ENCODE measurements at regions not wholly inside any gene's neighbourhood (a gene's known extent, or its start where the extent isn't known, plus 50 kb on each side); places are given as distances from the start of the nearest gene placed in this dataset.
"Not testable (repeated sequence)": the region's sequence is repeated elsewhere in the genome, so short reads cannot be mapped to it uniquely, and the experiment has no call there.

DNA sequence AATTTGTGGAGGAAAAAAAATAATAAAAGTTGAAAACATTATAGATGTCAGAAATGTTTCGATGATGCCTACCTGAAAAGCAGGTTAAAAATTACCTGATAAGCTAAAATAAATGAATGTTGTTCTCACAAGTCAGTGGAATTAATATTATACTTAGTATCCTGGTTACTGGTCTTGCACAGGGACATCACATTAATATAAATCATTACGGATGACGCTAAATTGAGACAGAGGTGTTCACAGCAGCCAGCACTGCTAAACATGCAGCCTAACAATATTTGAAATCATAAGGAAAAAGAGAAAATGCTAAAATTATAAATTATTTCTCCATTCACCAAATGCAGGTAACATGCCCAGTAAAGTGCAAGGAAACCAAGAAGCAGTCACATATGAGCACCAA, 1130.0 kb downstream of the STPG2 start:
- no peak for DNase-seq

DNA sequence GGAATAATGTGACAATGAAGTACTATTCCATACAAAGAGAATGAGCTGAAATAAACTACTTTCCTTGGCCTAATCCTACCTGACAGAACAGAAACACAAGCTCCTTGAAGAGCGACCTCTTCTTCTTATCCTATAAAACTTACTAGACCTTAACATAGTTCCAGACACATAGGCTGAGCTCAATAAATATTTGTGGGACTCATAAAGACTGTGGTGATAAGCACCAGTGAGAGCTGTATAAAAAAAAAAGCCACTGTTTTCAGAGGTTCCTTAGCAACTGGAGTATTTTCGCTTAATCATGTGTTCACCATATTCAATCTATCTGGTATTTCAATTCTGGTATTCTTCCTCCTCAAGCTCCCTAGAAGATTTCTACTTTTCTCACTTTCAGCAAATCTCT, 1129.6 kb downstream of the STPG2 start:
- DNase-seq: no peak

GRCh38 chr4:97015301-97015700, 1128.0 kb downstream of the STPG2 start:
- no peak for DNase-seq

DNA sequence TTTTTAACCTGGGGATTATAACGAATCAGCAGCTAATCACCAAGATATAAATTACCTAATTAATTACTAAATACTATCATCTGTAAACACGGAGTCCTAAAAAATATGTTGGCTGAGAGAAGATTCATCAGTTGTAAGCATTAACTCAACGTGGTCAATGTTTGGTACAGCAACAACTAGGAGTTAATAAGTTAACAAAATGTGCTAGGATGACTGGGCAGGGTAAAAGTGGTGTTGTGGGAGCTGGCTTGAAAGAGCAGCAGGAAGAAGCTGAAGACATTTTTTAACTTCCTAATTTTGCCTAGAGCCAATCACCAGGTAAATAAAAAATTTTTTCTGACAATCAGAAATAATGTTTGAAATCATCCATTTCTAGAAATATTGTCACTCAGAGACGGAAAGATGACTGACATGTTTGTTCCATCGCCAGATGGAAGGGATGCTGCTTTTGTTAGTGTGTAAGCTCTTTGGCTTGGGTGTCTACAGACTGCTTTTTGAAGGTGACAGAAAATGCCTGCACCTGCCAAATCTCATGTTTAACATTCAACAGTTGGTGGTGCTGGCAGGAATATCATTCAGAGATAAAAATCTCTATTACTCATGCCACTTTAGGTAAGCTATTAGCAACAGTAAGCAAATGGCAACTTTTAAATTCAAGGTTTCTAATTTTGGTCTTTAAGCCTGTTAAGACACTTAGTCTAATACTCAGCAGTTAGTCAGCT, 1126.9 kb downstream of the STPG2 start:
- DNase-seq: no peak

DNA sequence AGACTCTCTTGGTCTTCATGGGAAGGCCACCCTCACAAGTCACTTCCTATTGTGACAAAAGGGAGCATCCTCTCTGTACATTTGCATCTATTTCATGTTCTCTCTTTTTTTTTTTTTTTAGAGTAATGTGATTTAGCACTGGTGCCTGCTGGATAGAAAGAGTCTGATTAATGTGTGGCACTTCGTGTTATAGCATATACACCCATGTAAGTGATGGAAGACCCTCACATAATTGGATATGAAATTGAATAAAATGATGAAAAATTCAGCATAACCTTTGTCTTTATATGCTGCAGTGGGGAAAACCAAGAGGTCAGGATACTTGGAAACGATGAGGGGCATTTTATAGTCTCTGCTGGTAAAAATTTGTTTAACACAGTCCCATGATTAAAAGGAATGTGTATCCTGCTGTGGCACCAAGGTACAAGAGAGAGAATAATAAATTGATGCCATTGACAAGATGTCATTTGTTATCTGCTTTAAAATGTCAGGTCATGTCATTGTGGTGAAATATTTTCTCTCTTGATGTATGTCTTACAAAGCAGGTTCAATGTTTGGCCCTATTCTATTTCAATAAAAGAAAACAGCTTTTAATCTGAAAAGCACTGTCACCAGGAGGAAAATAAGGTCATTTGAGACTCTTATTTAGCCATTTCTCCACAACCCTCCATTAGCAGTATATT, 1115.4 kb downstream of the STPG2 start:
- no peak for DNase-seq

GRCh38 chr4:97028785-97029184, 1114.5 kb downstream of the STPG2 start:
- DNase-seq: no peak

GRCh38 chr4:97037411-97038145, 1105.7 kb downstream of the STPG2 start:
- not testable (repeated sequence) for DNase-seq

GRCh38 chr4:97038146-97038516, 1105.1 kb downstream of the STPG2 start:
- no peak for DNase-seq

DNA sequence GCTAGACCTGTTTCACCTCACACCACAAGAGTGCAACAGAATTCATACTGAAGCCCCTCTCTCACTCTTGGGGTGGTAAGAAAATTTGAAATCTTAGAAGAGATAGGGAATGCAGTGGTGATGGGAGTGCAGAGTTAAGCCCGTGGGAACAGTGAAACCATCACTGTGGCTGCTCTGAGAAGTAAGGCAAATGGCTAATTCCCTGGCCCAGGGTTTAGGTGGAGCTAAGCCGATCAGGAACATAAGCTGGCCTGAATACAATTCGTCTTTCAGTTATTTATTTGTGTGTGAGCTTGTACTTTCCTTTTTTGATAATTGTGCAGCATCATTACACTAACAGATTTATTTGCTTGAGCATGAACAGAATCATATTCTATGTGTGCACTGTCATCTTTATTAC, 1070.6 kb downstream of the STPG2 start:
- no peak for DNase-seq

DNA sequence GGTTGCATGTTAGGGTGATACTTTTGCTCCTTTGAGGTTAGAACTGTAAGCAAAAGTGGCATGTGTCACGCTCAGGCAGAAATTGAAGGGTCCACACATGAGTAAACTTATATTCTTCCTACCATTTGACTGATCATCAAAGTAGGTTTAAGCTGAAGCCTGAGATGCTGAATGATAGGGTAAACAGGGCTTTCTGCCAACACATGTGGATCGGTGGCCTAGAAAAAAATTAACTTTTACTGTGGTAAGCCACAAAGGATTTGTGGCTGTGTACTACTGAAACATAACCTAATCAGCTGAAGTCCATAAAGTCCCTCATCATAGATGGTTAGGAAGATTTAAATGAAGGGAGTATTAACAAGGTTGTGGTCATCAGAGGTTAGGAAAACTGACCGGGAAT, 1070.1 kb downstream of the STPG2 start:
- no peak for DNase-seq

DNA sequence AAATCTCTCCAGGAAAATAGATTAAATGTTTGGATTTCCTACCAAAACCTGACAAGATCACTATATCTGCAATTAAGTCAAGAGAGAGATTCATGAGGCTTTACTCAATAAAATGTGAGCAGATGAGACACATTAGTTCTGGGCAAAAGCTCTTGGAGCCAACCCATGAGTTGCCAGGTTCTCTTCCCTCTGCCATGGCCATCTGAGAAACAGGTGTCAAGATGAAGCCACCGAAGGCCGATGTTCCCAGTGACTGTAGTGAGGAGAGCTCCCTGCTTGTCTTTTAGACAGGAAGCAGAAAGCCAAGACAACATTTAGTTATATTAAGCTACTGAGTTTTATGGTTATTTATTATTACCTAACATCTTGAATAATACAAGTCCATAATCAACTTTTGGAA, 1068.7 kb downstream of the STPG2 start:
- no peak for DNase-seq

GRCh38 chr4:97081951-97082350, 1061.3 kb downstream of the STPG2 start:
- DNase-seq: no peak

- not testable (repeated sequence) for DNase-seq
Measured at GRCh38 chr4:97097036-97097435, 1046.2 kb downstream of the STPG2 start.

- DNase-seq: not testable (repeated sequence)
Measured at GRCh38 chr4:97101171-97101570, 1042.1 kb downstream of the STPG2 start.

DNA sequence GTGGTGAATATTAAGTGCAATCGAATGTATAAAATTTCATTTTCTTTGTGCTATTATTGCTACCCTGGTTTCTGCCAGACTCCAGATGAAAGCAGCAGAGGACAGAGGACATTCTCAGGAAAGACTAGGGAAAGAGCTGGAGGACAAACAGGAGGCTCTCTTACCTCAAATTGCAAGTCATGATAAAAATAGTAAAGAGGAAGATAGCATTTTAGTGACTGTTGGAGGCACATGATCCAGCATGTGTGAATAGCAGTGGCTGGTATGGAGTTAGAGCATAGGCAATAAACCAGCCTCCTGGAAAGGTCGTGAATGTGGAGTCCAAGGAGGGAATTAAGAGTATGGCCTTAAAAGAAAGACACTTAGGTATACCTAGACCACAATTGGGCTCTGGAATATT, 1040.0 kb downstream of the STPG2 start:
- DNase-seq: no peak

- no peak for DNase-seq
Measured at GRCh38 chr4:97104006-97104405, 1039.3 kb downstream of the STPG2 start.

DNA sequence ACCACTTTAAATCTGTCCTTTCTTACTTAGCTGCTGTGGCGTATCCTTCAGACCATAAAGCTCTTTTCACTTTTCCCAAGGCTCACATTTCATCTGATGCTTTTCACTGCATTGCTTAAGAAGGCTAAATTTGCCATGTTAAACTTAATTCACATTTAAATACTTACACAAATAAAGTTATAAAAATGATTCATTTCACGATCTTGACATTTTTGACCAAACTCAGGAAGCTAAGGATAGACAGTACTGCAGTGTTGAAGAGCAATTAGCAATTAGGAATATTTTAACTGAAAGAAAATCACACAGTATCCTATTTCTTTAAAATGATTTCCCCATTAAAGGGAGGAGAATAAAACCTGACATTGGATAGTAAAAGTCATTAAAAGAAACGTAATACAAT, 1038.6 kb downstream of the STPG2 start:
- no peak for DNase-seq

DNA sequence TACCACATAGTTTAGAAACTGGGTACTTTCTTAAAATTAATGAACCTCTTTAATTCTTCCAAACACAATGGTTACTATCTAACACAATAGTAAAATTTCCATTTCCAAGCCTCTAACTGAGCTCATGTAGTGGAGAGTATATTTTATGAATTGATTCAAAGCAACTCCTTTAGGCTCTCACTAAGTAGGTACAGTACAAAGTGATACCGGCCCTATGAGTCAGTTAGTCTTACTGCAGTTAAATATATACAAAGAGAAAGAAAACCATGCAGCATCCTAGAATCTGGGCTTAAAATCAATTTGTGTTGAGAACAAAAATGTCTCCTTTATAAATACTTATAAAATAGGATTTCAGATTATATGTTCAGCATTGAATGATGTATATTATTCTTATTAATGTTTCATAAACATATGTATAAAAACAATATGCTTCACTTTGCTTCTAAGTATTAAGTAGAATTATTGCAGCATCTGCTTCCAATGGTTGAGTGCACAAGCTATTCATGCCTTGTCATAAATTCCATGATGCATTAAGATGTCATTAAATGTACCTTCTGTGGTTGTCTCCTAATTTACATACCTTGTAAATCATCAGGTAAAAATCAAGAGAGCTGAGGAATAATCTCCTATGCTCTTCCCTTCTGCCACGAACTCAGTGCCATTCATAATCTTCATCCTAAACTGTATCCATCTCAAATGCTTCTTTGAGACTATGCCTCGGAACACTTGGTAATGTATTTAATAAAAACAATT, 1037.8 kb downstream of the STPG2 start:
- DNase-seq: no peak

DNA sequence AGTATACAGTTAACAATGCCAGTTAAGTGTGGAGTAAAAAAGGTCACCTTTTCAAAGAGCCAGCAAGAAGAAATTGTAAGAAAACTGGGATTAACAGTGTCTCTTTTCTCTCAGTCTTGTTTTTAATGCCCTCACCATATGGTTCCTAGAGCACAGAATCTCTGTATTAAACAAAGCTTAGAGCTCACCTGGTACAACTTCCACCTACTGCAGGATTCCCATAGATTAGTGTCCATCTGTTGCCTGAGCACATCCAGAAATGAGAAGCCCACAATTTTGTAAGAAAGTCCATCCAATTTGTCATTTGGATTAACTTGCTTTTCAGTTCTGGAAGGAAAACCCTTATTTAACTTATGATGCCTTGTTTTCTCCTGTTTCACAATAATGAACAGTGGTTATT, 1037.1 kb downstream of the STPG2 start:
- DNase-seq: no peak

DNA sequence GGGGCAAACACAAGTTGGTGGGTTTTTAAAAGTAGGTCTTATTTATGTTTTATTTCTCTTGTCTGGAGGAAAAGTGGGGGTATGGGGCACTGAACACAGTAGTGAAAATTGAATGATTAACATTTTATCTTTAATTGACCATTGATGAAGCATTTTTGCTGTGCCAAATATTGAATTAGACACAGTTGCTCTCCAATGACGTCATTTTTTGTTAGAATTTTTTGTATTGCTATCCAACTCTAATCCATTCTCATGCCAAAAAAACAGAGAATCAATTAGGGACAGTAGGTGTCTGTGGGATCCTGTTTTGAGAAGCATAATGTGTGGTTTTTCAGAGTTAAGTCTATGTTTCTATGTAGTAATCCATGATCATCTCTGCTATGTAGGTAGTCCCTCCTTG, 1032.8 kb downstream of the STPG2 start:
- no peak for DNase-seq

DNA sequence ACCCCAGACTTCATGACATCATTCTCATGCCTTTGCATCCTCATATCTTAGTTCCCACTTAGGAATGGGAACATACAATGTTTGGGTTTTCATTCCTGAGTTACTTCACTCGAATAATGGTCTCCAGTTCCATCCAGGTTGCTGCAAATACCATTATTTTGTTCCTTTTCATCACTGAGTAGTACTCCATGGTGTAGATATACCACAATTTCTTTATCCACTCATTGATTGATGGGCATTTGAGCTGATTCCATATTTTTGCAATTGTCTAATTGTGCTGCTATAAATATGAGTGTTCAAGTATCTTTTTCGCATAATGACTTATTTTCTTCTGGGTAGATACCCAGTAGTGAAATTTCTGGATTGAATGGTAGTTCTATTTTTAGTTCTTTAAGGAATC, 1026.8 kb downstream of the STPG2 start:
- no peak for DNase-seq

DNA sequence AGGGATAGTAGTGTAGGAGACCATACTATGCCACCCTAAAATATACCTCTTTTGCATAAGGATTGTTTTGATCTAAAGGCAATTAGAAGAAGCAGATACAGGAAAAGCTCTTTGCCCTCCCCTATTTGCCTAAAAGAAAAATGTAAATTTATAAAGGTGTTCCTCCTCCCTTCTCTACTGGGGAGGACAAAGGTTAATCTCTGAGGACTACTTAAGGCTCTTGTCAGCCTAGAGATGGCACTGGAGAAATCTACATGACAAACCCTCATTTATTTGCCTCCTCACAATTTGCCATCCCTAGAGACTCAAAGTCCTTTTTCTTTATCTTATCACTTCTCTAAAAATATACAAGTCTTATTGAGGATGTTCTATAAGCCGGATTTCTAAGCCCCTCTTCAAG, 1021.8 kb downstream of the STPG2 start:
- DNase-seq: no peak

- DNase-seq: no peak
Measured at GRCh38 chr4:97123573-97123972, 1019.7 kb downstream of the STPG2 start.

Measured in left hindlimb (tissue), 1 donor.